ENCODE measurements at regions not wholly inside any gene's neighbourhood (a gene's known extent, or its start where the extent isn't known, plus 50 kb on each side); places are given as distances from the start of the nearest gene placed in this dataset.
"Not testable (repeated sequence)": the region's sequence is repeated elsewhere in the genome, so short reads cannot be mapped to it uniquely, and the experiment has no call there.

- not testable (repeated sequence) for TF ChIP-seq CTCF, POLR2A, EP300 (IDR thresholded peaks at IDR 0.05)
Observed at GRCh38 chr2:87677421-87677923, 70.4 kb upstream of the PLGLB2 start.
